ENCODE measurements at regions not wholly inside any gene's neighbourhood (a gene's known extent, or its start where the extent isn't known, plus 50 kb on each side); places are given as distances from the start of the nearest gene placed in this dataset.

- no peak for DNase-seq
- intact Hi-C loops (cut with micrococcal nuclease) = no loop called here
- Histone ChIP-seq H3K27me3 (ENCODE audit: control insufficient read depth, insufficient read depth, low read length) (no peaks in the 10 kb centered on the region), H3K27ac (ENCODE audit: low read length) (no peak overlapping the region), H3K4me3 (ENCODE audit: low read length) (no peak overlapping the region), H3K4me1 (ENCODE audit: control insufficient read depth, insufficient read depth, low read length) (no peaks in the 10 kb centered on the region), H3K36me3 (ENCODE audit: control insufficient read depth, insufficient read depth, low read length) (no peaks in the 10 kb centered on the region), H3K9me3 (ENCODE audit: control insufficient read depth, insufficient read depth, low read length) (no peaks in the 10 kb centered on the region)
- no peak for TF ChIP-seq CTCF (IDR thresholded peaks at IDR 0.05)
- no peaks in the 10 kb centered on the region for H3K36me3 Mint-ChIP-seq
- no peak for ATAC-seq
- WGBS (ENCODE audit: insufficient coverage) = 20% methylated on average over 6 of the region's 6 CpGs
- no peak overlapping the region for H3K4me3 Mint-ChIP-seq
- no peaks in the 10 kb centered on the region for H3K4me1 Mint-ChIP-seq
- H3K9me3 Mint-ChIP-seq = peaks cover 3 to 8% of the 10 kb centered on the region in 2 donors
- H3K27ac Mint-ChIP-seq = no peak overlapping the region
- no peaks in the 10 kb centered on the region for H3K27me3 Mint-ChIP-seq (ENCODE audit: low read depth in 2 of 2)
Measured at GRCh38 chr4:79514621-79515329, 106.7 kb upstream of the GK2 start.

- DNase-seq = no peak
- Mint-ChIP-seq H3K27me3 (ENCODE audit: low read depth in 2 of 2) (no peaks in the 10 kb centered on the region), H3K4me1 (no peaks in the 10 kb centered on the region), H3K27ac (no peak overlapping the region), H3K36me3 (no peaks in the 10 kb centered on the region), H3K4me3 (no peak overlapping the region), H3K9me3 (peaks cover 3 to 6% of the 10 kb centered on the region in 2 donors)
- intact Hi-C loops (cut with micrococcal nuclease) = no loop called here
- ATAC-seq = no peak
- Histone ChIP-seq H3K4me3 (ENCODE audit: low read length) (no peak overlapping the region), H3K4me1 (ENCODE audit: control insufficient read depth, insufficient read depth, low read length) (no peaks in the 10 kb centered on the region), H3K27ac (ENCODE audit: low read length) (no peak overlapping the region), H3K9me3 (ENCODE audit: control insufficient read depth, insufficient read depth, low read length) (no peaks in the 10 kb centered on the region), H3K36me3 (ENCODE audit: control insufficient read depth, insufficient read depth, low read length) (no peaks in the 10 kb centered on the region), H3K27me3 (ENCODE audit: control insufficient read depth, insufficient read depth, low read length) (no peaks in the 10 kb centered on the region)
- no CpG with 5 or more reads among the region's 2 CpGs for WGBS (ENCODE audit: insufficient coverage)
- no peak for TF ChIP-seq CTCF (IDR thresholded peaks at IDR 0.05)
Measured at GRCh38 chr4:79513576-79513975, 105.5 kb upstream of the GK2 start.

GRCh38 chr4:79512363-79512762, 104.3 kb upstream of the GK2 start:
- no peaks in the 10 kb centered on the region for H3K27me3 Mint-ChIP-seq (ENCODE audit: low read depth in 2 of 2)
- H3K36me3 Mint-ChIP-seq = no peaks in the 10 kb centered on the region
- H3K4me1 Mint-ChIP-seq = no peaks in the 10 kb centered on the region
- Histone ChIP-seq H3K9me3 (ENCODE audit: control insufficient read depth, insufficient read depth, low read length) (no peaks in the 10 kb centered on the region), H3K36me3 (ENCODE audit: control insufficient read depth, insufficient read depth, low read length) (no peaks in the 10 kb centered on the region), H3K27me3 (ENCODE audit: control insufficient read depth, insufficient read depth, low read length) (no peaks in the 10 kb centered on the region), H3K4me1 (ENCODE audit: control insufficient read depth, insufficient read depth, low read length) (no peaks in the 10 kb centered on the region), H3K27ac (ENCODE audit: low read length) (no peak overlapping the region), H3K4me3 (ENCODE audit: low read length) (no peak overlapping the region)
- peaks cover 3 to 7% of the 10 kb centered on the region in 2 donors for H3K9me3 Mint-ChIP-seq
- TF ChIP-seq CTCF (IDR thresholded peaks at IDR 0.05) = no peak
- H3K4me3 Mint-ChIP-seq = no peak overlapping the region
- ATAC-seq (no peak), DNase-seq (no peak)
- intact Hi-C loops (cut with micrococcal nuclease) = no loop called here
- H3K27ac Mint-ChIP-seq = no peak overlapping the region

- DNase-seq = no peak
- Mint-ChIP-seq H3K36me3 (no peaks in the 10 kb centered on the region), H3K4me3 (no peak overlapping the region), H3K4me1 (no peaks in the 10 kb centered on the region), H3K27me3 (ENCODE audit: low read depth in 2 of 2) (no peaks in the 10 kb centered on the region), H3K9me3 (peaks cover 7 to 8% of the 10 kb centered on the region in 2 donors), H3K27ac (no peak overlapping the region)
- TF ChIP-seq CTCF (IDR thresholded peaks at IDR 0.05) = no peak
- Histone ChIP-seq H3K4me3 (ENCODE audit: low read length) (no peak overlapping the region), H3K9me3 (ENCODE audit: control insufficient read depth, insufficient read depth, low read length) (no peaks in the 10 kb centered on the region), H3K27ac (ENCODE audit: low read length) (no peak overlapping the region), H3K4me1 (ENCODE audit: control insufficient read depth, insufficient read depth, low read length) (no peaks in the 10 kb centered on the region), H3K27me3 (ENCODE audit: control insufficient read depth, insufficient read depth, low read length) (no peaks in the 10 kb centered on the region), H3K36me3 (ENCODE audit: control insufficient read depth, insufficient read depth, low read length) (no peaks in the 10 kb centered on the region)
- intact Hi-C loops (cut with micrococcal nuclease) = no loop called here
- ATAC-seq = no peak
Measured at GRCh38 chr4:79502081-79502480, 94.1 kb upstream of the GK2 start.

Measured in natural killer cell (primary cell).